SW 1271 (cell line): ENCODE measurements at regions not wholly inside any gene's neighbourhood (a gene's known extent, or its start where the extent isn't known, plus 50 kb on each side); places are given as distances from the start of the nearest gene placed in this dataset.

Experiments
- DNase-seq, 2 experiments: peaks; one replicate each; lab custom pipeline; 2025; lab: John Stamatoyannopoulos, UW

- no peak for DNase-seq
These were observed 475.9 kb downstream of the SQOR start for GRCh38 chr15:46110755-46111154.

GRCh38 chr15:46111730-46112129 lies 476.9 kb downstream of the SQOR start:
- no peak for DNase-seq

GRCh38 chr15:46117071-46117470 lies 482.2 kb downstream of the SQOR start:
- no peak for DNase-seq

- no peak for DNase-seq
These were observed 485.9 kb downstream of the SQOR start for GRCh38 chr15:46120713-46121112.

GRCh38 chr15:46121441-46121840 lies 486.6 kb downstream of the SQOR start:
- DNase-seq = no peak

GRCh38 chr15:46126581-46126980 lies 491.8 kb downstream of the SQOR start:
- no peak for DNase-seq

GRCh38 chr15:46127361-46127874 lies 492.6 kb downstream of the SQOR start:
- no peak for DNase-seq

- no peak for DNase-seq
These were observed 494.3 kb downstream of the SQOR start for GRCh38 chr15:46129145-46129544.

GRCh38 chr15:46131876-46132275 lies 497.0 kb downstream of the SQOR start:
- no peak for DNase-seq

- no peak for DNase-seq
These were observed 502.6 kb downstream of the SQOR start for GRCh38 chr15:46137443-46137842.

GRCh38 chr15:46146002-46146401 lies 511.2 kb downstream of the SQOR start:
- DNase-seq = no peak

- no peak for DNase-seq
These were observed 512.1 kb downstream of the SQOR start for GRCh38 chr15:46146915-46147314.

GRCh38 chr15:46151786-46152185 lies 517.0 kb downstream of the SQOR start:
- DNase-seq = no peak

- DNase-seq = no peak
These were observed 531.9 kb downstream of the SQOR start for GRCh38 chr15:46166750-46167149.

GRCh38 chr15:46170326-46170725 lies 535.5 kb downstream of the SQOR start:
- DNase-seq = no peak

- DNase-seq = no peak
These were observed 539.3 kb downstream of the SQOR start for GRCh38 chr15:46174122-46174521.

GRCh38 chr15:46177219-46177618 lies 542.4 kb downstream of the SQOR start:
- no peak for DNase-seq

- DNase-seq = no peak
These were observed 543.3 kb downstream of the SQOR start for GRCh38 chr15:46178138-46178537.

GRCh38 chr15:46207341-46207740 lies 572.5 kb downstream of the SQOR start:
- no peak for DNase-seq

GRCh38 chr15:46213551-46213950 lies 578.7 kb downstream of the SQOR start:
- DNase-seq = no peak

- no peak for DNase-seq
These were observed 588.0 kb downstream of the SQOR start for GRCh38 chr15:46222826-46223225.

- no peak for DNase-seq
These were observed 594.4 kb downstream of the SQOR start for GRCh38 chr15:46229263-46229662.

- no peak for DNase-seq
These were observed 597.0 kb downstream of the SQOR start for GRCh38 chr15:46231786-46232185.

GRCh38 chr15:46232471-46232870 lies 597.6 kb downstream of the SQOR start:
- no peak for DNase-seq

- no peak for DNase-seq
These were observed 608.1 kb downstream of the SQOR start for GRCh38 chr15:46242935-46243334.
